Hepatocyte (in vitro differentiated cells): ENCODE measurements at regions not wholly inside any gene's neighbourhood (a gene's known extent, or its start where the extent isn't known, plus 50 kb on each side); places are given as distances from the start of the nearest gene placed in this dataset.

Experiments
- EZH2 ChIP-seq: fragments of 200-600 bp; sonication (generic); IDR thresholded peaks from 2 replicates; pipeline ENCODE4 v1.6.1; 2016; ENCODE audit warnings: antibody characterized with exemption, mild to moderate bottlenecking, borderline replicate concordance
- TF ChIP-seq, protein P1 (sequence below): fragments of 200-600 bp; sonication (generic); IDR thresholded peaks from 2 replicates; pipeline ENCODE4 v1.5.1; 2016; ENCODE audit warnings: antibody characterized with exemption, mild to moderate bottlenecking; ENCODE audit not compliant: poor library complexity

DNA sequence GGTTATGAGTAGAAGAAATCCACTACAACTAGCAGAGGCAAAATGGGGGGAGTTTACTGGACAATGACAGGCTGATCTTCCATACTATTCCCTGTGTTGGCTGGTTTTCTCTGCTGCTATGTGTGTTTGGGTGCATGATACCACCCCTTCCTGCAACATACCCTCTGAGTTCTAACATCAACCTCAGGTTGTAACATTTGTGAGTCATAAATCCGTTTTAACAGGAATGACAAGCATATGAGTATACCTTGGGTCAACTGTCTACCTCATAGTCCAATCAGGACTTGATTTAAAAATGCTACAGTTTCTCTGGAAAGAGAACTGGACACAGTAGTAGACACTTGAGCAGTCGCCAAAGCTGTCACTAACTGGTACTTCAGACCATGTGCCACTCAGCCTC lies 422.9 kb downstream of the KCTD12 start:
- TF ChIP-seq, protein P1, sequence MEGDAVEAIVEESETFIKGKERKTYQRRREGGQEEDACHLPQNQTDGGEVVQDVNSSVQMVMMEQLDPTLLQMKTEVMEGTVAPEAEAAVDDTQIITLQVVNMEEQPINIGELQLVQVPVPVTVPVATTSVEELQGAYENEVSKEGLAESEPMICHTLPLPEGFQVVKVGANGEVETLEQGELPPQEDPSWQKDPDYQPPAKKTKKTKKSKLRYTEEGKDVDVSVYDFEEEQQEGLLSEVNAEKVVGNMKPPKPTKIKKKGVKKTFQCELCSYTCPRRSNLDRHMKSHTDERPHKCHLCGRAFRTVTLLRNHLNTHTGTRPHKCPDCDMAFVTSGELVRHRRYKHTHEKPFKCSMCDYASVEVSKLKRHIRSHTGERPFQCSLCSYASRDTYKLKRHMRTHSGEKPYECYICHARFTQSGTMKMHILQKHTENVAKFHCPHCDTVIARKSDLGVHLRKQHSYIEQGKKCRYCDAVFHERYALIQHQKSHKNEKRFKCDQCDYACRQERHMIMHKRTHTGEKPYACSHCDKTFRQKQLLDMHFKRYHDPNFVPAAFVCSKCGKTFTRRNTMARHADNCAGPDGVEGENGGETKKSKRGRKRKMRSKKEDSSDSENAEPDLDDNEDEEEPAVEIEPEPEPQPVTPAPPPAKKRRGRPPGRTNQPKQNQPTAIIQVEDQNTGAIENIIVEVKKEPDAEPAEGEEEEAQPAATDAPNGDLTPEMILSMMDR: no peak
- no peak for TF ChIP-seq EZH2
